Bronchial epithelial cell (primary cell): ENCODE measurements at regions not wholly inside any gene's neighbourhood (a gene's known extent, or its start where the extent isn't known, plus 50 kb on each side); places are given as distances from the start of the nearest gene placed in this dataset.

ENCODE experiments used
- DNase-seq: peaks from one replicate; pipeline ENCODE4 v3.0.0-alpha.2; 2010; ENCODE audit warnings: low read depth
- FAIRE-seq: peaks from 2 replicates; lab custom pipeline; 2011; peaks lifted over from hg19 to GRCh38; lab: Jason Lieb, UNC
- H3K27me3 ChIP-seq: 2 replicates; pipeline ENCODE4 v1.5.1; 2011; ENCODE audit warnings: low read length; ENCODE audit not compliant: control insufficient read depth, insufficient read depth
- H3K36me3 ChIP-seq: 2 replicates; pipeline ENCODE4 v1.5.1; 2011; ENCODE audit warnings: low read length; ENCODE audit not compliant: control insufficient read depth, insufficient read depth
- H3K4me3 ChIP-seq: 2 replicates; pipeline ENCODE4 v1.5.1; 2011; ENCODE audit warnings: mild to moderate bottlenecking, low read depth, low read length, control low read depth
- CTCF ChIP-seq: IDR thresholded peaks from 2 replicates; pipeline ENCODE4 v1.5.1; 2011; ENCODE audit warnings: mild to moderate bottlenecking, moderate library complexity, low read length, control low read depth, inconsistent platforms; ENCODE audit not compliant: insufficient read depth, severe bottlenecking

GRCh38 chr2:128543036-128543435 is 224.4 kb upstream of the HS6ST1 start:
- DNase-seq: no peak
- FAIRE-seq: no peak
- H3K4me3 ChIP-seq: no peak overlapping the region
- TF ChIP-seq CTCF: no peak
- no peaks in the 10 kb centered on the region for H3K36me3 ChIP-seq
- no peaks in the 10 kb centered on the region for H3K27me3 ChIP-seq

DNA sequence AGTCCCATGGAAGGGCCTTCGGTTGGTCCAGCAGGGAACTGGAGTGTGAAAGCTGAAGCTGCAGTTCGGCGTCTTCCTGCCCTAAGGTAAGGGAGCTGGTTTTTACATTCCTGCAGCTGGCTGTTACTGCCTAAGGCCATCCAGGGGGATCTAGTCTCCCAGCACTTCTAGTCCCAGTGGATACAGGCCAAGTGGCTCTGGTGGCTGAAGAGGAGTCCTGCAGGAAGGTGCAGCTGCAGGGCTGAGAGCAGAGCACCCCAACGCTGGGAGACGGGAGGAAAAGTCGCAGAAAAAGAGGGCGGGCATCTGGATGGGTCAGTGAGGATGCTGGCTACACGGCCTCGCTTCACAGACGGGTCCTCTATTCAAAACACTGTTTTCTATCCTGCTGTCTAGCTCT is 225.0 kb upstream of the HS6ST1 start:
- TF ChIP-seq CTCF: no peak
- DNase-seq (no peak), FAIRE-seq (no peak)
- Histone ChIP-seq H3K4me3 (no peak overlapping the region), H3K36me3 (no peaks in the 10 kb centered on the region), H3K27me3 (no peaks in the 10 kb centered on the region)

GRCh38 chr2:128544321-128545037 is 225.8 kb upstream of the HS6ST1 start:
- no peak overlapping the region for H3K4me3 ChIP-seq
- H3K36me3 ChIP-seq: no peaks in the 10 kb centered on the region
- DNase-seq (no peak), FAIRE-seq (no peak)
- TF ChIP-seq CTCF: no peak
- no peaks in the 10 kb centered on the region for H3K27me3 ChIP-seq

- no peak for TF ChIP-seq CTCF
- Histone ChIP-seq H3K36me3 (no peaks in the 10 kb centered on the region), H3K27me3 (no peaks in the 10 kb centered on the region), H3K4me3 (no peak overlapping the region)
- no peak for DNase-seq
- FAIRE-seq: no peak
Measured at GRCh38 chr2:128545085-128545484, 226.4 kb upstream of the HS6ST1 start.

- no peak for DNase-seq
- FAIRE-seq: no peak
- TF ChIP-seq CTCF: no peak
- Histone ChIP-seq H3K36me3 (no peaks in the 10 kb centered on the region), H3K27me3 (no peaks in the 10 kb centered on the region), H3K4me3 (no peak overlapping the region)
Measured at GRCh38 chr2:128545829-128546228, 227.2 kb upstream of the HS6ST1 start.

GRCh38 chr2:128547667-128548066 is 229.0 kb upstream of the HS6ST1 start:
- no peak for DNase-seq
- no peaks in the 10 kb centered on the region for H3K27me3 ChIP-seq
- no peak for TF ChIP-seq CTCF
- FAIRE-seq: no peak
- H3K36me3 ChIP-seq: no peaks in the 10 kb centered on the region
- H3K4me3 ChIP-seq: no peak overlapping the region
